ENCODE measurements at regions not wholly inside any gene's neighbourhood (a gene's known extent, or its start where the extent isn't known, plus 50 kb on each side); places are given as distances from the start of the nearest gene placed in this dataset.

- CTCF ChIA-PET = no interaction called here
- Mint-ChIP-seq H3K4me3 (no peak overlapping the region), H3K27ac (no peak overlapping the region), H3K9me3 (no peaks in the 10 kb centered on the region), H3K27me3 (no peaks in the 10 kb centered on the region), H3K36me3 (ENCODE audit: low read depth) (no peaks in the 10 kb centered on the region), H3K4me1 (no peaks in the 10 kb centered on the region)
- POLR2A ChIA-PET = no interaction called here
- DNase-seq = no peak
Observed at GRCh38 chr12:104850781-104851180, 107.3 kb downstream of the SLC41A2 start.

- POLR2A ChIA-PET = no interaction called here
- H3K4me1 Mint-ChIP-seq = no peaks in the 10 kb centered on the region
- no peaks in the 10 kb centered on the region for H3K9me3 Mint-ChIP-seq
- H3K4me3 Mint-ChIP-seq = no peak overlapping the region
- CTCF ChIA-PET = no interaction called here
- H3K27ac Mint-ChIP-seq = no peak overlapping the region
- DNase-seq = no peak
- H3K36me3 Mint-ChIP-seq (ENCODE audit: low read depth) = no peaks in the 10 kb centered on the region
- no peaks in the 10 kb centered on the region for H3K27me3 Mint-ChIP-seq
Observed at GRCh38 chr12:104846056-104846767, 111.9 kb downstream of the SLC41A2 start.

DNA sequence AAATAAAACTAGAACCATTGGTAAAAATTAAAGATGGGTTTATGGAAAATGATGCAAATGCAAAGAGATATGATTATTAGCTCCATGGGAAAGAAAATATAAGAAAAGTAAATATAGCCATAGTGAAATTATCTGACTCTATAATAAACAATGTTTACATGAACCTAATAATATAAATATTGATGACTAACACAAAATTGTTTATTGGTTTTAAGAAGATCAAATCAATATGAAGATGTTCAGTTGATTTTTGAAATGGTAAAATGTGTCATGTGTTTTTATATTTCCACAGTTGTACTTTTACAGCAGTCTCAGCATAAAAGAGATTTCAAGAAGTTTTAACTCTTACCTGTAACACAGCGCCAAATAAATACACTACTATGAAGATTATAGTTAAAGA lies 114.0 kb downstream of the SLC41A2 start:
- Mint-ChIP-seq H3K36me3 (ENCODE audit: low read depth) (no peaks in the 10 kb centered on the region), H3K9me3 (no peaks in the 10 kb centered on the region), H3K27ac (no peak overlapping the region), H3K27me3 (no peaks in the 10 kb centered on the region), H3K4me1 (no peaks in the 10 kb centered on the region), H3K4me3 (no peak overlapping the region)
- ChIA-PET CTCF (no interaction called here), POLR2A (no interaction called here)
- no peak for DNase-seq

GRCh38 chr12:104840262-104840661 lies 117.8 kb downstream of the SLC41A2 start:
- ChIA-PET CTCF (interaction anchor here (0.7 kb wide), 1 partner anchor 458 kb away, joined by 3 read pairs; no protein-coding TSS in a partner anchor), POLR2A (no interaction called here)
- Mint-ChIP-seq H3K27me3 (no peaks in the 10 kb centered on the region), H3K36me3 (ENCODE audit: low read depth) (no peaks in the 10 kb centered on the region), H3K4me1 (no peaks in the 10 kb centered on the region), H3K4me3 (no peak overlapping the region), H3K9me3 (no peaks in the 10 kb centered on the region), H3K27ac (no peak overlapping the region)
- no peak for DNase-seq

- no peaks in the 10 kb centered on the region for H3K4me1 Mint-ChIP-seq
- ChIA-PET POLR2A (no interaction called here), CTCF (interaction anchor here (1.7 kb wide), 1 partner anchor 454 kb away, joined by 5 read pairs; no protein-coding TSS in a partner anchor)
- H3K27ac Mint-ChIP-seq = no peak overlapping the region
- no peak overlapping the region for H3K4me3 Mint-ChIP-seq
- no peaks in the 10 kb centered on the region for H3K36me3 Mint-ChIP-seq (ENCODE audit: low read depth)
- H3K9me3 Mint-ChIP-seq = no peaks in the 10 kb centered on the region
- no peak for DNase-seq
- no peaks in the 10 kb centered on the region for H3K27me3 Mint-ChIP-seq
Observed at GRCh38 chr12:104835317-104835716, 122.8 kb downstream of the SLC41A2 start.

DNA sequence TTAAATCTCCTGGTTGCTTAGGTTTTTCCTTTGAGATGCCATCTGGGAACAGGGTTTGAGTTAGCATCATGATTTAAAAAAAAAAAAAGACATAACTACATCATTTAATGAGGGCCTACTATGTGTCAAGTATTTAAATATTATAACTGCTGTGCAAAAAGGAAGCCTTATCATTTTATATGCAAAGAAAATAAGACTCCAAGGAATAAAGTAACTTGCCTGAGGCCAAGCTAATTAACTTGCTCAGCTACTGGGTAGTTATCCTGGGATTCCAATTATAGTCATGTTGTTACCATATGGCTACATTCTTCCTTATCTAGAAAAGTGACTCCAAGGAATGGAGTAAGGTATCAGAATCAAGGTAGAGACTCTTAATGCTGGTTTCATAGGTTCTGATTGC lies 123.5 kb downstream of the SLC41A2 start:
- CTCF ChIA-PET = interaction anchor here (0.7 to 1.7 kb wide), 3 partner anchors 9 to 453 kb away, joined by 3 to 5 read pairs (median 3); no protein-coding TSS in a partner anchor
- H3K4me1 Mint-ChIP-seq = no peaks in the 10 kb centered on the region
- no peaks in the 10 kb centered on the region for H3K27me3 Mint-ChIP-seq
- no peaks in the 10 kb centered on the region for H3K36me3 Mint-ChIP-seq (ENCODE audit: low read depth)
- POLR2A ChIA-PET = no interaction called here
- H3K9me3 Mint-ChIP-seq = no peaks in the 10 kb centered on the region
- no peak for DNase-seq
- H3K4me3 Mint-ChIP-seq = no peak overlapping the region
- H3K27ac Mint-ChIP-seq = no peak overlapping the region

DNA sequence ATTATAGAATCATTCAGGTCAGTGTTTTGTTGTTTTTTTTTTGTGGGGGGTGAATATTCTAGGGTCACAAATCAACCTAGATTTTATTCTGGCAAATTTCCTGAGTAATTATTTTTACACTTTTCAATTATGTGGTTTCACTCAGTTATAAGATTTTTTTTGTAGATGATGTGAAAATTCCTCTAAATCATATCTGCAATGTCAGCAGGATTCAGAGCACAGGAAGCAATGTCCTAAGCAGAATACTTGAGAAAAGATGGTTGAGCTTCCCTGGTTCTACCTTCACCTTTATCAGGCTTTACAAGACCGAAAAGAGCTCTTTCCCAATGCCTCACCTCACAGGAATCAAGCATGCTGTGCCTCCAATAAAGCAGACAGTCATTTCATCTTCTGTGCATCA lies 124.3 kb downstream of the SLC41A2 start:
- H3K4me1 Mint-ChIP-seq = no peaks in the 10 kb centered on the region
- no peak overlapping the region for H3K27ac Mint-ChIP-seq
- ChIA-PET CTCF (interaction anchor here (1.0 to 1.7 kb wide), 2 partner anchors 8 to 452 kb away, joined by 3 to 5 read pairs; no protein-coding TSS in a partner anchor), POLR2A (no interaction called here)
- H3K27me3 Mint-ChIP-seq = no peaks in the 10 kb centered on the region
- no peaks in the 10 kb centered on the region for H3K9me3 Mint-ChIP-seq
- DNase-seq = no peak
- no peak overlapping the region for H3K4me3 Mint-ChIP-seq
- H3K36me3 Mint-ChIP-seq (ENCODE audit: low read depth) = no peaks in the 10 kb centered on the region

- Mint-ChIP-seq H3K36me3 (ENCODE audit: low read depth) (peaks cover 6% of the 10 kb centered on the region), H3K9me3 (peaks cover 6% of the 10 kb centered on the region), H3K4me1 (no peaks in the 10 kb centered on the region), H3K27me3 (no peaks in the 10 kb centered on the region), H3K27ac (no peak overlapping the region), H3K4me3 (no peak overlapping the region)
- CTCF ChIA-PET = interaction anchor here (1.0 to 2.5 kb wide), 3 partner anchors 9 to 446 kb away, joined by 3 to 16 read pairs (median 7); no protein-coding TSS in a partner anchor
- POLR2A ChIA-PET = no interaction called here
- DNase-seq = no peak
Observed at GRCh38 chr12:104828015-104828414, 130.1 kb downstream of the SLC41A2 start.

DNA sequence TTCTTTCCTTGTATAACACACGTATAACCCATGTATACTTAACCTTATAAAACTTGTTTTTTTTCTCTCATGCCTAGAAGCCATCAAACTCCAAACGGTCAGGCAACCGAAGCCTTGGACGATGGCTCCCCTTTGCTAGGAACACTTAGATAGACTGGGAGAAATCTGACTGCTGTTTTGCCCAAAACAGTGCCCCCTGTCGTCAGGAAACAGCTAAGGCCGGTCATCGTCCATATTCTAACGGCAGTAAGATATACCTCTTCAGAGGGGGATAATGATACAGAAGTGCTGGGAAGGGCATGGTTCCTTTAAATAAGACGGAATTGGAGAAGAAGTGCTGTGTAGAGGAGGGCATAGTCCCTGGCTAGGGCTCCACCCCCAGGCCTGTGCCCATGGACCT lies 130.5 kb downstream of the SLC41A2 start:
- Mint-ChIP-seq H3K27me3 (no peaks in the 10 kb centered on the region), H3K9me3 (peaks cover 6% of the 10 kb centered on the region), H3K4me3 (no peak overlapping the region), H3K36me3 (ENCODE audit: low read depth) (peaks cover 6% of the 10 kb centered on the region), H3K4me1 (no peaks in the 10 kb centered on the region), H3K27ac (no peak overlapping the region)
- ChIA-PET CTCF (interaction anchor here (1.0 to 2.5 kb wide), 3 partner anchors 9 to 446 kb away, joined by 3 to 16 read pairs (median 7); no protein-coding TSS in a partner anchor), POLR2A (no interaction called here)
- no peak for DNase-seq

DNA sequence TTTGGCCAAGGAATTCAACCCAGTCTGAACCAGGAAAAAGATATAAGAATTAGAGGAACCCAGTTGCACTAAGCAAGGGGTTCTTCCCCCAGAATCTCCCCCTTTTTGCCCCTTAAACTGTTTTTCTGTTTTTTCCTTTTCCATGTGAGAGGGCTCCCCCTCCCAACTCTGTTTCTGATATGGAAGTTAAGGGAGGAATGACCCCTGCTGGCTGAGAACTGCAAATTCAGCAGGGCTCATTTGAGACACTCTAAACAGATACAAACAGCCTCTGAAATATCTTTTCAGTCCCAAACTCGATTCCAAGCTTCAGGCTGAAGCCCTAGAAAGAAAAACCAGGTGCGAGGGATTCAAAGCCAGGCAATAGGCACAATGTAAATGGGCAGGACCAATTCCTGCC lies 132.7 kb downstream of the SLC41A2 start:
- ChIA-PET POLR2A (no interaction called here), CTCF (interaction anchor here (1.2 kb wide), 1 partner anchor 9 kb away, joined by 3 read pairs; no protein-coding TSS in a partner anchor)
- Mint-ChIP-seq H3K9me3 (peaks cover 6% of the 10 kb centered on the region), H3K36me3 (ENCODE audit: low read depth) (peaks cover 6% of the 10 kb centered on the region), H3K27ac (no peak overlapping the region), H3K27me3 (no peaks in the 10 kb centered on the region), H3K4me1 (no peaks in the 10 kb centered on the region), H3K4me3 (no peak overlapping the region)
- DNase-seq = no peak

- H3K27me3 Mint-ChIP-seq = no peaks in the 10 kb centered on the region
- H3K27ac Mint-ChIP-seq = no peak overlapping the region
- no peak overlapping the region for H3K4me3 Mint-ChIP-seq
- no peaks in the 10 kb centered on the region for H3K4me1 Mint-ChIP-seq
- CTCF ChIA-PET = interaction anchor here (0.6 to 1.3 kb wide), 2 partner anchors 364 to 442 kb away, joined by 3 to 4 read pairs; no protein-coding TSS in a partner anchor
- peaks cover 6% of the 10 kb centered on the region for H3K36me3 Mint-ChIP-seq (ENCODE audit: low read depth)
- DNase-seq = no peak
- H3K9me3 Mint-ChIP-seq = peaks cover 6% of the 10 kb centered on the region
- POLR2A ChIA-PET = no interaction called here
Observed at GRCh38 chr12:104823985-104824461, 134.1 kb downstream of the SLC41A2 start.

DNA sequence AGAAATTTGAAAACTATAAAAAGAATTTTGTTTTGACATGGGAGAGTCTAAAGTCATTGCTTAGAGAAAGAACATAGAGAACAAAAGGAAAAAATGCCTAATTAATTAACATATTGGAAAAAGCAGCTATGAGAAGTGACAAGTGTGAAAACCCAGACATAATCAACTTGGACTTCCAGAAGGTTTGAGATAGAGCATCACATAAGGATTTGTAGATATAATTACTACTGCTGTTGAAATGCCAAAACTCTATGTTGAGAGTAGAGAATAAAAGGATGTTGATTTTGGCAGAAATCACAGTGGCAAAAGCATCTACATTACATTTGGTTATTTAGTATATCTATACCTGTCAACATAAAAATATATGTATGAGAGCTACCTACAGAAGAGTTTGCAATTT lies 135.1 kb downstream of the SLC41A2 start:
- no peaks in the 10 kb centered on the region for H3K4me1 Mint-ChIP-seq
- DNase-seq = no peak
- no peak overlapping the region for H3K4me3 Mint-ChIP-seq
- peaks cover 6% of the 10 kb centered on the region for H3K9me3 Mint-ChIP-seq
- peaks cover 6% of the 10 kb centered on the region for H3K36me3 Mint-ChIP-seq (ENCODE audit: low read depth)
- no peak overlapping the region for H3K27ac Mint-ChIP-seq
- ChIA-PET CTCF (interaction anchor here (0.5 to 1.3 kb wide), 2 partner anchors 441 to 746 kb away, joined by 3 to 4 read pairs; no protein-coding TSS in a partner anchor), POLR2A (no interaction called here)
- H3K27me3 Mint-ChIP-seq = no peaks in the 10 kb centered on the region

- DNase-seq = no peak
- Mint-ChIP-seq H3K9me3 (no peaks in the 10 kb centered on the region), H3K27ac (no peak overlapping the region), H3K27me3 (no peaks in the 10 kb centered on the region), H3K4me1 (no peaks in the 10 kb centered on the region), H3K36me3 (ENCODE audit: low read depth) (no peaks in the 10 kb centered on the region), H3K4me3 (no peak overlapping the region)
- ChIA-PET POLR2A (no interaction called here), CTCF (interaction anchor here (1.8 kb wide), 1 partner anchor 11 kb away, joined by 7 read pairs; no protein-coding TSS in a partner anchor)
Observed at GRCh38 chr12:104816845-104817503, 141.1 kb downstream of the SLC41A2 start.

Measured in activated CD4-positive, alpha-beta memory T cell treated with anti-CD3 and anti-CD28 coated beads, Interleukin-2, amount 10 ng/mL, durations not matched to agents 7 days and 5 days (primary cell).